GM19035 (cell line): ENCODE measurements at regions not wholly inside any gene's neighbourhood (a gene's known extent, or its start where the extent isn't known, plus 50 kb on each side); places are given as distances from the start of the nearest gene placed in this dataset.

ENCODE experiments used
- ATAC-seq: cut with Tn5 transposase; IDR thresholded peaks from one replicate; pipeline ENCODE4 v1.9.1; 2021; ENCODE audit not compliant: unreplicated experiment

- ATAC-seq, result no peak
Measured at GRCh38 chr11:130582981-130583380, 134.5 kb downstream of the ADAMTS15 start.

- no peak for ATAC-seq
Measured at GRCh38 chr11:130583801-130584211, 135.4 kb downstream of the ADAMTS15 start.

GRCh38 chr11:130585545-130585944 lies 137.1 kb downstream of the ADAMTS15 start:
- ATAC-seq, result no peak

- ATAC-seq, result no peak
Measured at GRCh38 chr11:130587658-130588057, 139.2 kb downstream of the ADAMTS15 start.

- ATAC-seq, result no peak
Measured at GRCh38 chr11:130588471-130588870, 140.0 kb downstream of the ADAMTS15 start.

GRCh38 chr11:130592056-130592455 lies 143.6 kb downstream of the ADAMTS15 start:
- no peak for ATAC-seq

GRCh38 chr11:130593064-130593463 lies 144.6 kb downstream of the ADAMTS15 start:
- no peak for ATAC-seq

- ATAC-seq, result no peak
Measured at GRCh38 chr11:130598433-130598832, 150.0 kb downstream of the ADAMTS15 start.

- ATAC-seq, result no peak
Measured at GRCh38 chr11:130599073-130599654, 150.7 kb downstream of the ADAMTS15 start.

GRCh38 chr11:130600139-130600538 lies 151.7 kb downstream of the ADAMTS15 start:
- ATAC-seq, result no peak

GRCh38 chr11:130600616-130601015 lies 152.2 kb downstream of the ADAMTS15 start:
- ATAC-seq, result no peak

GRCh38 chr11:130601141-130601540 lies 152.7 kb downstream of the ADAMTS15 start:
- no peak for ATAC-seq

GRCh38 chr11:130601764-130602460 lies 153.5 kb downstream of the ADAMTS15 start:
- no peak for ATAC-seq

- ATAC-seq, result no peak
Measured at GRCh38 chr11:130602641-130603334, 154.3 kb downstream of the ADAMTS15 start.

- no peak for ATAC-seq
Measured at GRCh38 chr11:130603335-130603906, 155.0 kb downstream of the ADAMTS15 start.

GRCh38 chr11:130604606-130605005 lies 156.2 kb downstream of the ADAMTS15 start:
- no peak for ATAC-seq

- no peak for ATAC-seq
Measured at GRCh38 chr11:130606178-130606577, 157.7 kb downstream of the ADAMTS15 start.

GRCh38 chr11:130606781-130607511 lies 158.5 kb downstream of the ADAMTS15 start:
- ATAC-seq, result no peak

- no peak for ATAC-seq
Measured at GRCh38 chr11:130608287-130608686, 159.8 kb downstream of the ADAMTS15 start.

GRCh38 chr11:130609121-130610035 lies 160.9 kb downstream of the ADAMTS15 start:
- no peak for ATAC-seq
